ENCODE measurements at regions not wholly inside any gene's neighbourhood (a gene's known extent, or its start where the extent isn't known, plus 50 kb on each side); places are given as distances from the start of the nearest gene placed in this dataset.

DNA sequence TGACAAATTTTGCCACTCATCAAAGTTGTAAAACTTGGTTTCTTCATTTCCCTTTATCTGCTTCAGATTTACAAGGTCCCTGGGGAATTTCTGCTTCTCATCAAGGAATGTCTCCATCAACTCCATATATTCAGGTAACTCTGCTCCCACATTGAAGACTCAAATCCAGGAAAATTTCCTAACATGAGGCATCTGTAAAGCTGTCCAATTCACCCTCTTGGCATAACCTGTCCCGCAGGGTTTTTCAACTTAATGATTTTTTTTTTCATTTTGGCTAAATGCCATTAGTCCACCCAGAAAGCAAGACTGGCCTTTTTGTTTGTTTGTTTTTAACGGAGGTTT, 50.2 kb upstream of the SLC30A5 start:
- TF ChIP-seq, protein P1, sequence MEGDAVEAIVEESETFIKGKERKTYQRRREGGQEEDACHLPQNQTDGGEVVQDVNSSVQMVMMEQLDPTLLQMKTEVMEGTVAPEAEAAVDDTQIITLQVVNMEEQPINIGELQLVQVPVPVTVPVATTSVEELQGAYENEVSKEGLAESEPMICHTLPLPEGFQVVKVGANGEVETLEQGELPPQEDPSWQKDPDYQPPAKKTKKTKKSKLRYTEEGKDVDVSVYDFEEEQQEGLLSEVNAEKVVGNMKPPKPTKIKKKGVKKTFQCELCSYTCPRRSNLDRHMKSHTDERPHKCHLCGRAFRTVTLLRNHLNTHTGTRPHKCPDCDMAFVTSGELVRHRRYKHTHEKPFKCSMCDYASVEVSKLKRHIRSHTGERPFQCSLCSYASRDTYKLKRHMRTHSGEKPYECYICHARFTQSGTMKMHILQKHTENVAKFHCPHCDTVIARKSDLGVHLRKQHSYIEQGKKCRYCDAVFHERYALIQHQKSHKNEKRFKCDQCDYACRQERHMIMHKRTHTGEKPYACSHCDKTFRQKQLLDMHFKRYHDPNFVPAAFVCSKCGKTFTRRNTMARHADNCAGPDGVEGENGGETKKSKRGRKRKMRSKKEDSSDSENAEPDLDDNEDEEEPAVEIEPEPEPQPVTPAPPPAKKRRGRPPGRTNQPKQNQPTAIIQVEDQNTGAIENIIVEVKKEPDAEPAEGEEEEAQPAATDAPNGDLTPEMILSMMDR (IDR thresholded peaks at IDR 0.05): no peak
- TF ChIP-seq POLR2A (IDR thresholded peaks at IDR 0.05) (no peak), EP300 (IDR thresholded peaks at IDR 0.05) (no peak), POLR2AphosphoS5 (IDR thresholded peaks at IDR 0.05) (no peak)
- H3K27ac ChIP-seq: peak overlapping the region in 3 of 4 donors; percentile 77 to 84 (median 78)
- DNase-seq (no peak), ATAC-seq (ENCODE audit: low FRiP score in 2 of 2) (no peak)
- H3K27me3 ChIP-seq: no peaks in the 10 kb centered on the region
- no peaks in the 10 kb centered on the region for H3K9me3 ChIP-seq
- peaks cover 0 to 5% (median 0%) of the 10 kb centered on the region in 4 donors for H3K4me1 ChIP-seq
- H3K36me3 ChIP-seq: no peaks in the 10 kb centered on the region
- H3K4me3 ChIP-seq: peak overlapping the region in 3 of 4 donors; percentile 38 to 59 (median 56)
- 56 to 64% methylated on average over 2 of the region's 2 CpGs for WGBS, 2 donors

Small RNA genes in the stretch of these regions (small RNA-seq; reads per million reads assigned to genes)
- 0 reads per million in 4 donors for gene RF00096
- 0 reads per million in 4 donors for gene RN7SKP251
- 0 reads per million in 4 donors for gene VWA8P1

All from upper lobe of left lung (tissue), 6 donors.